Endothelial cell of umbilical vein (primary cell): ENCODE measurements at regions not wholly inside any gene's neighbourhood (a gene's known extent, or its start where the extent isn't known, plus 50 kb on each side); places are given as distances from the start of the nearest gene placed in this dataset.

Source experiments
- BruUV-seq: library from RNA; stranded (reverse); fragments of 400-500 nt; replicated peaks from 2 replicates; lab custom pipeline; 2021; lab: Mats Ljungman, UMichigan
- CTCF ChIA-PET: fragments of 300-600, 350-600 bp; sonication (Branson Sonifier 250); formaldehyde crosslinking; loops from one replicate; lab custom pipeline; 2021; ENCODE audit warnings: antibody characterized with exemption, inconsistent platforms; lab: Charles Lee
- POLR2A ChIA-PET: fragments of 300-600, 350-600 bp; sonication (Branson Sonifier 250); formaldehyde crosslinking; loops from one replicate; lab custom pipeline; 2021; ENCODE audit warnings: antibody characterized with exemption, inconsistent platforms; lab: Charles Lee
- DNase-seq: peaks from one replicate; pipeline ENCODE4 v3.0.0-alpha.2; 2011; ENCODE audit warnings: low read depth, low spot score
- FAIRE-seq: peaks from 2 replicates; lab custom pipeline; 2011; peaks lifted over from hg19 to GRCh38; lab: Jason Lieb, UNC
- H2AFZ ChIP-seq: 2 replicates; pipeline ENCODE4 v1.6.0; 2012; ENCODE audit warnings: low read depth, low read length, control low read depth, inconsistent platforms
- H3K27ac ChIP-seq: 2 replicates; pipeline ENCODE4 v1.5.1; 2011; ENCODE audit warnings: low read depth, mild to moderate bottlenecking, control low read depth, low read length, moderate library complexity; ENCODE audit not compliant: insufficient read depth
- H3K27me3 ChIP-seq, 2 experiments: 2 replicates each; pipeline versions ENCODE4 v1.6.0 to v1.6.1; 2011; ENCODE audit warnings: low read length in 2 of 2, mixed read lengths in 1 of 2; ENCODE audit not compliant: control insufficient read depth in 2 of 2, insufficient read depth in 2 of 2
- H3K36me3 ChIP-seq, 2 experiments: 2 replicates in 1 of 2; 3 replicates in 1 of 2; pipeline ENCODE4 v1.5.1; 2011; ENCODE audit warnings: low read length in 2 of 2, mild to moderate bottlenecking in 1 of 2, moderate library complexity in 1 of 2; ENCODE audit not compliant: control insufficient read depth in 2 of 2, insufficient read depth in 2 of 2; ENCODE audit errors: extremely low read depth in 1 of 2
- H3K4me1 ChIP-seq: 3 replicates; pipeline ENCODE4 v1.5.1; 2011; ENCODE audit warnings: mild to moderate bottlenecking, low read length; ENCODE audit not compliant: control insufficient read depth, insufficient read depth; ENCODE audit errors: extremely low read depth
- H3K4me2 ChIP-seq: 2 replicates; pipeline ENCODE4 v1.6.1; 2011; ENCODE audit warnings: low read length, control low read depth, mixed read lengths; ENCODE audit not compliant: insufficient read depth
- H3K4me3 ChIP-seq, 3 experiments: fragments of 200-600 bp in 1 of 3; sonication (generic), shearing (Covaris generic) in 1 of 3; replicated peaks in 1 of 3; 2 replicates each; pipeline ENCODE4 v1.5.1; 2011 to 2016; ENCODE audit warnings: control low read depth in 3 of 3, low read length in 3 of 3, mild to moderate bottlenecking in 2 of 3, inconsistent platforms in 1 of 3, low read depth in 1 of 3, moderate library complexity in 1 of 3; ENCODE audit not compliant: insufficient read depth in 1 of 3
- H3K79me2 ChIP-seq: 2 replicates; pipeline ENCODE4 v1.6.0; 2012; ENCODE audit warnings: low read length, inconsistent platforms; ENCODE audit not compliant: control insufficient read depth, insufficient read depth
- H3K9ac ChIP-seq: replicated peaks from 2 replicates; pipeline ENCODE3; 2011; ENCODE audit warnings: low read length, control low read depth; ENCODE audit not compliant: insufficient read depth; ENCODE audit errors: extremely low read depth
- H3K9me1 ChIP-seq: replicated peaks from 3 replicates; pipeline ENCODE4 v1.6.0; 2011; ENCODE audit warnings: mild to moderate bottlenecking, low read length; ENCODE audit not compliant: control insufficient read depth, insufficient read depth; ENCODE audit errors: extremely low read depth
- H3K9me3 ChIP-seq: replicated peaks from 2 replicates; pipeline ENCODE4 v1.5.1; 2012; ENCODE audit warnings: low read length, inconsistent platforms; ENCODE audit not compliant: control insufficient read depth, insufficient read depth
- H4K20me1 ChIP-seq: replicated peaks from 2 replicates; pipeline ENCODE3; 2011; ENCODE audit warnings: mild to moderate bottlenecking, low read length; ENCODE audit not compliant: control insufficient read depth, insufficient read depth; ENCODE audit errors: extremely low read depth
- CTCF ChIP-seq, 2 donors: IDR thresholded peaks; 1 replicate in 1 of 2; 2 replicates in 1 of 2; pipeline ENCODE4 v1.5.1; 2011; ENCODE audit warnings: low read length in 2 of 2, mild to moderate bottlenecking in 2 of 2, moderate library complexity in 2 of 2, control low read depth in 1 of 2, inconsistent platforms in 1 of 2, low read depth in 1 of 2; ENCODE audit not compliant: insufficient read depth in 1 of 2; ENCODE audit errors: extremely low read depth in 1 of 2
- EZH2 ChIP-seq: IDR thresholded peaks from 2 replicates; pipeline ENCODE4 v1.6.1; 2012; ENCODE audit warnings: borderline replicate concordance, low read depth, mild to moderate bottlenecking, moderate library complexity, low read length, inconsistent platforms; ENCODE audit not compliant: severe bottlenecking
- FOS ChIP-seq: IDR thresholded peaks from 2 replicates; pipeline ENCODE4 v1.6.1; 2011; ENCODE audit warnings: mild to moderate bottlenecking, low read length, moderate library complexity, borderline replicate concordance; ENCODE audit not compliant: insufficient read depth
- GATA2 ChIP-seq: IDR thresholded peaks from 2 replicates; pipeline ENCODE4 v1.7.0; 2011; ENCODE audit warnings: low read depth, mild to moderate bottlenecking, moderate library complexity, mixed read lengths, low read length; ENCODE audit not compliant: insufficient read length, insufficient read depth
- JUN ChIP-seq: IDR thresholded peaks from 2 replicates; pipeline ENCODE4 v1.6.1; 2011; ENCODE audit warnings: borderline replicate concordance, low read depth; ENCODE audit not compliant: insufficient read length, insufficient read depth
- MAX ChIP-seq: IDR thresholded peaks from 2 replicates; pipeline ENCODE4 v1.6.1; 2011; ENCODE audit not compliant: insufficient read depth, insufficient read length
- MYC ChIP-seq: IDR thresholded peaks from one replicate; pipeline ENCODE4 v1.6.1; 2011; ENCODE audit warnings: mild to moderate bottlenecking, low read depth, low read length
- POLR2A ChIP-seq: IDR thresholded peaks from 2 replicates; pipeline ENCODE4 v1.6.1; 2012; ENCODE audit warnings: low read depth, mild to moderate bottlenecking, control low read depth, low read length
- POLR2AphosphoS5 ChIP-seq: IDR thresholded peaks from 2 replicates; pipeline ENCODE4 v1.6.1; 2012; ENCODE audit warnings: low read depth, mild to moderate bottlenecking, control low read depth, low read length, moderate library complexity; ENCODE audit not compliant: insufficient read depth
- dilution Hi-C: fragments of 300-500 bp; cut with MboI; formaldehyde crosslinking; loops from one replicate; pipeline ENCODE4 v1.15.0; 2019; ENCODE audit warnings: low sequenced_read_pairs; ENCODE audit not compliant: extremely low pct_ligation_motif_present
- intact Hi-C: fragments of 100-400 bp; cut with micrococcal nuclease; formaldehyde crosslinking; loops from one replicate; pipeline ENCODE4 v1.10.0; 2022

GRCh38 chr2:176562359-176563078, 293.3 kb downstream of the MTX2 start:
- no TSS peak for BruUV-seq
- no peak overlapping the region for H3K9ac ChIP-seq
- POLR2A ChIA-PET = interaction anchor here (1.2 kb wide), 1 partner anchor 8 kb away, joined by 3 read pairs; no protein-coding TSS in a partner anchor
- DNase-seq (peak; percentile 50), FAIRE-seq (no peak)
- no peaks in the 10 kb centered on the region for H3K9me1 ChIP-seq
- H2AFZ ChIP-seq = no peak overlapping the region
- no peaks in the 10 kb centered on the region for H4K20me1 ChIP-seq
- no peaks in the 10 kb centered on the region for H3K9me3 ChIP-seq
- intact Hi-C loops = no loop called here
- CTCF ChIA-PET = interaction anchor here (1.6 to 6.0 kb wide), 3 partner anchors 9 to 430 kb away, joined by 4 to 43 read pairs (median 17); no protein-coding TSS in a partner anchor
- no peaks in the 10 kb centered on the region for H3K27me3 ChIP-seq
- H3K4me1 ChIP-seq = peaks cover 15% of the 10 kb centered on the region
- dilution Hi-C loops = loop anchor here (25.0 kb wide), 1 partner anchor 575 kb away; no protein-coding TSS in a partner anchor
- no peak overlapping the region for H3K4me3 ChIP-seq
- peak overlapping the region; percentile 16 for H3K27ac ChIP-seq
- TF ChIP-seq FOS = peak; percentile 11
- TF ChIP-seq POLR2AphosphoS5 = no peak
- peak; percentile 34 for TF ChIP-seq JUN
- no peaks in the 10 kb centered on the region for H3K36me3 ChIP-seq
- no peak overlapping the region for H3K4me2 ChIP-seq
- H3K79me2 ChIP-seq = no peaks in the 10 kb centered on the region

GRCh38 chr2:176565641-176566323, 296.5 kb downstream of the MTX2 start:
- H4K20me1 ChIP-seq = no peaks in the 10 kb centered on the region
- BruUV-seq = no TSS peak
- TF ChIP-seq EZH2 (no peak), POLR2AphosphoS5 (peak; percentile 62), MYC (peak; percentile 84), GATA2 (no peak), JUN (peak; percentile 53), MAX (peak; percentile 82), FOS (no peak), CTCF (IDR thresholded peaks at IDR 0.05; ENCODE audit: extremely low read depth in 1 of 2, insufficient read depth in 1 of 2, low read depth in 1 of 2, low read length in 2 of 2) (no peak), POLR2A (no peak)
- intact Hi-C loops = loop anchor here (1.0 kb wide), 2 partner anchors 18 to 72 kb away; no protein-coding TSS in a partner anchor
- no peaks in the 10 kb centered on the region for H3K27me3 ChIP-seq
- H3K9me3 ChIP-seq = no peaks in the 10 kb centered on the region
- H3K9ac ChIP-seq = peak overlapping the region; percentile 30
- peak; percentile 93 for FAIRE-seq
- H2AFZ ChIP-seq = peak overlapping the region; percentile 82
- H3K4me2 ChIP-seq = peak overlapping the region; percentile 4
- H3K4me1 ChIP-seq = peaks cover 15% of the 10 kb centered on the region
- POLR2A ChIA-PET = interaction anchor here (0.7 to 1.5 kb wide), 2 partner anchors 17 to 47 kb away, joined by 4 read pairs; no protein-coding TSS in a partner anchor
- H3K79me2 ChIP-seq = no peaks in the 10 kb centered on the region
- dilution Hi-C loops = loop anchor here (25.0 kb wide), 1 partner anchor 572 kb away; no protein-coding TSS in a partner anchor
- H3K4me3 ChIP-seq = peak overlapping the region in 1 of 3 experiments; percentile 2
- H3K27ac ChIP-seq = peak overlapping the region; percentile 67
- CTCF ChIA-PET = interaction anchor here (0.8 to 6.0 kb wide), 11 partner anchors 10 to 599 kb away, joined by 3 to 43 read pairs (median 6); no protein-coding TSS in a partner anchor
- no peaks in the 10 kb centered on the region for H3K36me3 ChIP-seq
- peak; percentile 98 for DNase-seq
- H3K9me1 ChIP-seq = no peaks in the 10 kb centered on the region
